Pancreas (tissue), 10 donors: ENCODE measurements at regions not wholly inside any gene's neighbourhood (a gene's known extent, or its start where the extent isn't known, plus 50 kb on each side); places are given as distances from the start of the nearest gene placed in this dataset.
"Not testable (repeated sequence)": the region's sequence is repeated elsewhere in the genome, so short reads cannot be mapped to it uniquely, and the experiment has no call there.

ENCODE experiments used
- ATAC-seq, 4 donors: fragments of 200-7000 bp; cut with Tn5 transposase; one replicate each; pipeline versions ENCODE4 v1.8.0 to v1.9.1; 2020; ENCODE audit warnings: mild to moderate bottlenecking in 4 of 4, moderate library complexity in 4 of 4
- DNase-seq, 6 donors: peaks; one replicate each; pipeline ENCODE4 v3.0.0-alpha.2; 2020
- FAIRE-seq: peaks from 2 replicates; lab custom pipeline; 2012; peaks lifted over from hg19 to GRCh38; lab: Jason Lieb, UNC
- H3K27ac ChIP-seq, 4 donors: fragments of 200-600 bp; sonication (generic); 1 replicate in 3 of 4; 2 replicates in 1 of 4; pipeline versions ENCODE4 v1.5.0 to v1.8.0; 2020
- H3K27me3 ChIP-seq, 4 donors: fragments of 200-600 bp; one replicate each; pipeline ENCODE4 v1.8.0; 2021
- H3K36me3 ChIP-seq, 3 donors: fragments of 200-600 bp; sonication (generic) in 1 of 3; one replicate each; pipeline versions ENCODE4 v1.5.0 to v1.8.0; 2020 to 2021
- H3K4me1 ChIP-seq, 3 donors: fragments of 200-600 bp; one replicate each; pipeline ENCODE4 v1.8.0; 2021
- H3K4me3 ChIP-seq, 4 donors: fragments of 200-600 bp; sonication (generic) in 2 of 4; one replicate each; pipeline versions ENCODE4 v1.5.0 to v1.8.0; 2020 to 2021
- H3K9me3 ChIP-seq, 4 donors: fragments of 200-600 bp; one replicate each; pipeline ENCODE4 v1.8.0; 2021
- WGBS, 2 donors: extraction: QIAGEN DNeasy Blood & Tissue Kit; methylation state at CpG; one replicate each; pipeline ENCODE4 v1.1.7; 2013; 5-methylcytosine and 5-hydroxymethylcytosine counted together
- intact Hi-C, 3 donors: fragments of 100-400 bp; cut with DNase I; formaldehyde crosslinking; loops; one replicate each; pipeline versions ENCODE4 v1.11.1 to v1.14.2; 2022
- TF ChIP-seq, protein P1 (sequence below), 4 donors: fragments of 200-600 bp; sonication (generic) in 3 of 4; IDR thresholded peaks; one replicate each; pipeline versions ENCODE4 v1.5.0 to v1.8.0; 2021; ENCODE audit warnings: antibody characterized with exemption in 4 of 4
- donor health status: healthy with polysubstance abuse.
- donor health status: DM: no; HTN: no; CAD: no; lungs with moderate emphysema.
- donor health status: DM: no; HTN: no; CAD: no.
- donor health status: control.
- donor health status: control.
- donor health status: Bipolar disorder and iron deficiency.
- donor health status: DM: yes; HTN: yes; CAD: no.
- donor health status: DM: no; HTN: no; CAD: no.
- donor health status: DM: no; HTN: no; CAD: no.
- donor health status: DM: yes; HTN: yes; CAD: no.

DNA sequence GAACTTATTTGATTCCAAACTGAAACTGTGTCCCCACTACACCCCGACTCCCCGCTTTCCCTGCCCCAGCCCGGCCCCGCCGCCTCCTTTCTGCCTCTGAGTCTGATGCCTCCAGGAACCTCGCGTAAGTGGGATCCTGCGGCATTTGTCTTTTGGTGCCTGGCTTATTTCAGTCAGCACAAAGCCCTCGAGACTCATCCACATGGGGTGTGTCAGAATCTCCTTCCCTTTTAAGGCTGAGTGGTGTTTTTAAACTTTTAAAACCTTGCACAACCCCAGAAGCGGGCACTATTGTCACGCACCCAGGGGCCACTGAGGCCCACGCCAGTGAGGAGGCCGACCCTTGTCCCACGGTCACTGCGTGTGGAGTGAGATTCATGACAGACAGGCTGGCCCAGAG, 206.9 kb downstream of the NPIPB11 start:
- H3K36me3 ChIP-seq, H3K9me3 ChIP-seq, H3K4me1 ChIP-seq, H3K27ac ChIP-seq, H3K4me3 ChIP-seq, FAIRE-seq, H3K27me3 ChIP-seq, intact Hi-C loops: not testable (repeated sequence)
- DNase-seq (peak in 1 of 6 donors; percentile 8), ATAC-seq (peak in 2 of 4 donors; percentile 3 to 26)
- 79 to 91% methylated on average over 15 of the region's 15 CpGs for WGBS, 2 donors

DNA sequence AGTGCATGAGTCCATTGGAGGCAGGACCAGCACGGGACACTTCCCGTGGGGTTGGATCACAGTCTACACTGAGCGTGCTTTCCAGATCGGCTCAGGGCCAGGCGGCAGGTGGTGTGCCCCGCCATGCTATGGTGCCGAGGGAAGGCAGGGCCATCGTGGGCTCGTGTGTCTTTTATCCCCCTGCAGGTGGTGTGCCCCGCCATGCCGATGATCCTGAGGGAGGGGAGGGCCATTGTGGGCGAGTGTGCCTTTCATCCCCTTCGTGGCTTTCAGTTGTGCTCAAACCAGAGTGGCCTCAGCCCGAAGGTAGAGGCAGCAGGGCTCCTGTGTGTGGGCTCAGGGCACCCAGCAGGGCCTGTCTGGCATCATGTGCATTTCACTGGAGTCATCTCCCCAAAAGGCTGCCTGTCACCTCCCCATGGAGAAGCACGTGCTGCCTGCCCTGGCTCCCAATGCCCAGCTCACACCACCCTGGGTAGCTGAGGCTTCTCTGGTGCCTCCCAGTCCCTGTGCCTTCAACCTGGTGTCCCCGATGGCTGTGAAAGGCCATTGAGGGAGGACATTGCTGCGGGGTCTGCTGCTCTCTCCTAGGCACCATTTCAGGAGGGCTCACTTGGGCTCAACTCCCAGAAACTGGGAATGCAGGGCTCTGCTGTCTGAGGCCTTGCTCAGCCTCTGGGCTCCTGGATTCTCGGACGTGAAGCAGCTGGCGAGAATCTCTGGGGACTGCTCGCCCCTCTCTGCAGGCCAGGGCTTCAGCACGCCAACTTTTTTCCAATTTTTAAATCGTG, 207.6 kb downstream of the NPIPB11 start:
- Histone ChIP-seq H3K27ac (no peak overlapping the region), H3K4me1 (no peaks in the 10 kb centered on the region), H3K27me3 (no peaks in the 10 kb centered on the region), H3K4me3 (no peak overlapping the region), H3K9me3 (no peaks in the 10 kb centered on the region), H3K36me3 (no peaks in the 10 kb centered on the region)
- DNase-seq (peak in 3 of 6 donors; percentile 6 to 43 (median 40)), FAIRE-seq (no peak), ATAC-seq (no peak)
- TF ChIP-seq, protein P1, sequence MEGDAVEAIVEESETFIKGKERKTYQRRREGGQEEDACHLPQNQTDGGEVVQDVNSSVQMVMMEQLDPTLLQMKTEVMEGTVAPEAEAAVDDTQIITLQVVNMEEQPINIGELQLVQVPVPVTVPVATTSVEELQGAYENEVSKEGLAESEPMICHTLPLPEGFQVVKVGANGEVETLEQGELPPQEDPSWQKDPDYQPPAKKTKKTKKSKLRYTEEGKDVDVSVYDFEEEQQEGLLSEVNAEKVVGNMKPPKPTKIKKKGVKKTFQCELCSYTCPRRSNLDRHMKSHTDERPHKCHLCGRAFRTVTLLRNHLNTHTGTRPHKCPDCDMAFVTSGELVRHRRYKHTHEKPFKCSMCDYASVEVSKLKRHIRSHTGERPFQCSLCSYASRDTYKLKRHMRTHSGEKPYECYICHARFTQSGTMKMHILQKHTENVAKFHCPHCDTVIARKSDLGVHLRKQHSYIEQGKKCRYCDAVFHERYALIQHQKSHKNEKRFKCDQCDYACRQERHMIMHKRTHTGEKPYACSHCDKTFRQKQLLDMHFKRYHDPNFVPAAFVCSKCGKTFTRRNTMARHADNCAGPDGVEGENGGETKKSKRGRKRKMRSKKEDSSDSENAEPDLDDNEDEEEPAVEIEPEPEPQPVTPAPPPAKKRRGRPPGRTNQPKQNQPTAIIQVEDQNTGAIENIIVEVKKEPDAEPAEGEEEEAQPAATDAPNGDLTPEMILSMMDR (IDR thresholded peaks at IDR 0.05): no peak
- 74 to 89% methylated on average over 19 to 23 of the region's 23 CpGs for WGBS, 2 donors
- intact Hi-C loops: no loop called here

DNA sequence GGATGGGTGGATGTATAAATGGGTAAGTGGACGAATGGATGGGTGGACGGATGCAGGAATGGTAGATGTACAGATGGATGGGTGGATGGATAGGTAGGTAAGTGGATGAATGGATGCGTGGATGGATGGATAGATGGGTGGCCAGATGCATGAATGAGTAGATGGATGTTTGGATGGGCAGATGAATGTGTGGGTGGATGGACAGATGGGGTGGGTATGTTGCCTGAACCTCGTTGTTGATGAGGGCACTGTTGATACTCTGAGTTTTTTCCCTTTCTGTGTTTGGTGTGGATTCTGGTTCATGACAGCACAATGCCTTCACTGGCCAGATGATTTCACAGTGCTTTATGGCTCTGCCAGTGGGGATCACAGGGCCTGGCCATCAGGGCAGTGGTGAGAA, 208.3 kb downstream of the NPIPB11 start:
- 72 to 73% methylated on average over 4 of the region's 4 CpGs for WGBS, 2 donors
- no peak for DNase-seq
- no peak for FAIRE-seq

DNA sequence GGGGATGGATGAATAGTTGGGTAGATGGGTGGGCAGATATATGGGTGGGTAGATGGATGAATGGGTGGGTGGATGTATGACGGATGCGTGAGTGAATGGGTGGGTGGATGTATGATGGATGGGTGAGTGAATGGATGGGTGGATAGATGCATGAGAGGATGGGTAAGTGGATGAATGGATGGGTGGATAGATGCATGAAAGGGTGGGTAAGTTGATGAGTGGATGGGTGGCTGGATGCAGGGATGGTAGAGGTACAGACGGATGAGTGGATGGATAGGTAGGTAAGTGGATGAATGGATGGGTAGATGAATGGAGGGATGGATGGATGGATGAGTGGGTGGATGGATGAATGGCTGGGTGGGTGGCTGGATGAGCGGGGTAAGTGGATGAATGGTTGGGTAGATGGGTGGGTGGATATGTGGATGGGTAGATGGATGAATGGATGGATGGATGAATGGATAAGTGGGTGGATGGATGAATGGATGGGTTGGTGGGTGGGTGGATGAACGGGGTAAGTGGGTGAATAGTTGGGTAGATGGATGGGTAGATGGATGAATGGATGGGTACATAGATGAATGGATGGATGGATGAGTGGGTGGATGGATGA, 208.9 kb downstream of the NPIPB11 start:
- H3K36me3 ChIP-seq, ATAC-seq, H3K9me3 ChIP-seq, H3K27ac ChIP-seq, intact Hi-C loops, H3K4me1 ChIP-seq, H3K27me3 ChIP-seq, DNase-seq, H3K4me3 ChIP-seq, FAIRE-seq: not testable (repeated sequence)
- 83 to 92% methylated on average over 5 of the region's 5 CpGs for WGBS, 2 donors

More for the DNA sequence above, 208.3 kb downstream of the NPIPB11 start:
- no peaks in the 10 kb centered on the region for H3K36me3 ChIP-seq
- no peak overlapping the region for H3K4me3 ChIP-seq
- TF ChIP-seq, protein P1 (IDR thresholded peaks at IDR 0.05): no peak
- no peaks in the 10 kb centered on the region for H3K9me3 ChIP-seq
- H3K27me3 ChIP-seq: no peaks in the 10 kb centered on the region
- no peaks in the 10 kb centered on the region for H3K4me1 ChIP-seq
- no peak overlapping the region for H3K27ac ChIP-seq
- no peak for ATAC-seq
- intact Hi-C loops: no loop called here

DNA sequence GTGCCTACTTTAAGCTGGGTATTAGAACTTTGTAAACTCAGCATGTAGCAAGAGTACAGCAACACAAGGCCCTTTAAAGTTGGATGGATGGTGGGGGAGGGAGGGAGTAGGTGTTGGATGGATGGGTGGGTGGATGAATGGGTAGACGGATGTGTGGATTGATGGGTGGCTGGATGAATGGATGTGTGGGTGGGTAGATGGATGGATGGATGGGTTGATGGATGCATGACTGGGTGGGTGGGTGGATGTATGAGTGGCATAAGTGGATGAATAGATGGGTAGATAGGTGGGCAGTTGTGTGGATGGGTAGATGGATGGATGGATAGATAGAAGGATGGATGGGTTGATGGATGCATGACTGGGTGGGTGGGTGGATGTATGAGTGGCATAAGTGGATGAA, 209.8 kb downstream of the NPIPB11 start:
- FAIRE-seq, DNase-seq, ATAC-seq, H3K4me3 ChIP-seq, H3K27ac ChIP-seq, H3K9me3 ChIP-seq, H3K4me1 ChIP-seq, H3K27me3 ChIP-seq, intact Hi-C loops, H3K36me3 ChIP-seq: not testable (repeated sequence)
- WGBS, 2 donors: 83 to 100% methylated on average over 1 of the region's 1 CpG

DNA sequence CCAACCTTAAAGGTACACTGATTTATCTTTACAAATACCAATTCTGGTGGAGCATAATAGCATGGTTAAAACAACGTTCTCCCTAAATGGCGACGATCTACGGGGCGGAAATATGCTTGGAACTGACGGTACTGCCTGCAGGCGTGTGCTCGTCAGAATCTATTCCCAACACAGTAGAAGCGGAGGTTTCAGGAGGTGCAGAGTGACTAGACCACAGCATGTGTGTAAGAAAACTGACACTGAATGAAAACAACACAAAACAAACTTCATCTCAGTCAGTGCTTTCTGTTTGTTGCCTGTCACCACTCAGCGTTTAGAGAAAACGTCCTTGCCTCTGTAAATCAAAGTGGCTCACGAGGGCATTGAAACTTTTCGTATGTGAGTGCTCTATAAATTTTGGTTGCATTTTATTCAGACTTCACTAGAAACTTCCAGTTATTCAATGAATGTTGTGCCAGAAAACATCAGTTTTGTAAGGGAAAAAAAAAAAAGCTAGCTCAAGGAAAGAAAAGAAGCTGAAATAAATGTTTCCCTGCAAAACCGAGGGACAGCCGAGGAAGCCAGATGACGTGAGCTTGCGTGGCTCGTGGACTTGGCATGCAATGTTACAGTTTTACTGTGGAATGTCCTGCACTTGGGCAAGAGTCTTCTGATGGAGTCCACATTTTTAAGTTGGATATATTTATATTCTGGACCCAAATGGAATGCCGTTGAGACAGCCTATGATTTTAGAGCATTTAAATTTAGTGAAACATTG, 210.4 kb downstream of the LAT start:
- DNase-seq: peak in 2 of 6 donors; percentile 3 to 6
- WGBS, 2 donors: 63 to 75% methylated on average over 18 to 19 of the region's 19 CpGs
- H3K27ac ChIP-seq, ATAC-seq, H3K36me3 ChIP-seq, H3K4me3 ChIP-seq, intact Hi-C loops, H3K9me3 ChIP-seq, H3K4me1 ChIP-seq, H3K27me3 ChIP-seq: not testable (repeated sequence)
- FAIRE-seq: peak; percentile 87

DNA sequence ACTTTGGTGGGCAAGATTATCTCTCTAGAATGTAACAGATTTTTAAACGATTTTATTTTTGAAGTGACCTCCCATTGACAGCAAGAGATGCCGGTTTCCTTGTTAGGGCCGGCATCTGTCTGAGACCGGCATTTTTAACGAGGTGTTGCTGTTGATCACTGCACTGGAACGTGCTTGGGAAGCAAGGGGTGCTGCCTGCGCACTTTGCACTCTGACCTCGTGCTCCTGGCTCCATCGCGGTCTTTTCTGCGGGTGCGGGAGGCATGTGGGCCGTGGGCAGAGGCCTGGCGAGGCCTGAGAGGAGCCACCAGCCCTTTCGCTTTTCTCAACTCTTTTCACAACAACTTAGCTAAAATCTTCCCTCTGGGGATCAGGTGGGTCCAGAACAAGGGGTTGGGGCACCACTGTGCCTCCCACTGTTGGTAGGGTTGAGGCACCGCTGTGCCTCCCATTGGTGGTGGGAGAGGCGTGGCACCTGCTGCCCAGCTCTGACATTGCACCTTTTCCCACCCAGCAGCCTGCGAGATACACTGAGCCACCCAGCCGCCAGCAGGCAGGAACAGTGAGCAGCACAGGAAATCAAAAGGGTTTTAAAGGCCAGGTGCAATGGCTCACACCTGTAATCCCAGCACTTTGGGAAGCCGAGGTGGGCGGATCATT, 209.5 kb downstream of the LAT start:
- H3K9me3 ChIP-seq, H3K4me3 ChIP-seq, FAIRE-seq, H3K27me3 ChIP-seq, ATAC-seq, H3K4me1 ChIP-seq, intact Hi-C loops, H3K27ac ChIP-seq, H3K36me3 ChIP-seq: not testable (repeated sequence)
- 71 to 72% methylated on average over 16 to 18 of the region's 21 CpGs for WGBS, 2 donors
- peak in 2 of 6 donors; percentile 2 to 21 for DNase-seq

DNA sequence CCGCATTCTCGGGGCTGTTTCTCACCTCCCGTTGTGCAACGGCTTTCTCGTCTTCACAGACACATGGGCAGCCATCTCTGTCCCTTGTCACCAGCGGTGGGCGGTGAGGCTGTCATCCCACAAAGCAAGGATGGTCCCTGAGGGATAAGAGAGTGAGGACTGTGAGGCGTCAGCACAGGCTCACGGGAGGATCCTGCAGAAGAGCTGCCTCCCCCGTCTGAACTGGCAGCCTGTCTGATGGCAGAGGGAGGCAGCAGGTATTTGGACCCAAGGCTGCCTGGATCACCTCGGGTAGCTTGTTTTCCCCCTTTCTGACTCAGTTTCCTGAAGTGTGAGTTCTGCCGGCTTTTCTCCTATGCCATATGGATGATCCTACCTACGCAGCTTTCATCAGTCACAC, 208.8 kb downstream of the LAT start:
- H3K36me3 ChIP-seq, ATAC-seq, H3K4me3 ChIP-seq, H3K9me3 ChIP-seq, intact Hi-C loops, H3K27ac ChIP-seq, FAIRE-seq, H3K4me1 ChIP-seq, H3K27me3 ChIP-seq: not testable (repeated sequence)
- peak in 2 of 6 donors; percentile 5 to 29 for DNase-seq
- WGBS, 2 donors: 69 to 79% methylated on average over 13 of the region's 13 CpGs

DNA sequence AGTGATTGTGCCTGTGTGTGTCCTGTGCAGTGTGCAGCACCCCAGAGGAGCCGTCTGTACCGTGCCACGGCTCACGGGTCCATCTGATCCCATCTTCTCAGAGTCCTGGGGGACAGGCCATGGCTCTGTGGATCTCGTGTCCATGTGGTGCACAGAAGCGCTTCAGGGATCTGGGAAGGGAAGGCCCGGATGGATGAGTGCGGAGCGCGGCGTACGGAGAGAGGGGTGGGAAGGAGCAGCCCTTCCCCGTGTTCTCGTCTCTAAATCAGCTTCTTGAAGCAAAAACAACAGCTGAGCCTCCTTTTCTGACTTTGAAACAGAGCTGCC, 208.4 kb downstream of the LAT start:
- FAIRE-seq, H3K36me3 ChIP-seq, H3K27ac ChIP-seq, H3K27me3 ChIP-seq, H3K4me3 ChIP-seq, H3K4me1 ChIP-seq, intact Hi-C loops, H3K9me3 ChIP-seq, ATAC-seq: not testable (repeated sequence)
- 81 to 92% methylated on average over 12 to 14 of the region's 14 CpGs for WGBS, 2 donors
- DNase-seq: peak in 1 of 6 donors; percentile 19
